ENCODE measurements at regions not wholly inside any gene's neighbourhood (a gene's known extent, or its start where the extent isn't known, plus 50 kb on each side); places are given as distances from the start of the nearest gene placed in this dataset.

DNA sequence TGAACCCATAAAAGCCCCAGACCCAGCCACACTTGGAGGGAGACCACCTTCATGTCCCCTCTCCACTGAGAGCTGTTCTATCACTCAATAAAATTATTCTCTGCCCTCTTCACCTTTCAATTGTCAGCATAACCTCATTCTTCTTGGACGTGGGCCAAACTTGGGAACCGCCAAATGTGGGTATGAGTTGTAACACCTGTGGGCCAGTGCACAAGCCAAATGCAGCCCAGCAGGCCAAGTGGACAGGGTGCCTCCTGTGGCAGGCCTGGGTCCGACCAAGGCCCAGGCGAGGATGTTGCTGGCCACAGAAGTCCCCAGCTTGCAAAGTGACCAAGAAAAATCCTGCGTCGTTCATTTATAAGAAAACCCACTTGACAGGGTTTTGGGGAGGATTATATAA lies 621.2 kb downstream of the METTL15 start:
- TF ChIP-seq, protein P1, sequence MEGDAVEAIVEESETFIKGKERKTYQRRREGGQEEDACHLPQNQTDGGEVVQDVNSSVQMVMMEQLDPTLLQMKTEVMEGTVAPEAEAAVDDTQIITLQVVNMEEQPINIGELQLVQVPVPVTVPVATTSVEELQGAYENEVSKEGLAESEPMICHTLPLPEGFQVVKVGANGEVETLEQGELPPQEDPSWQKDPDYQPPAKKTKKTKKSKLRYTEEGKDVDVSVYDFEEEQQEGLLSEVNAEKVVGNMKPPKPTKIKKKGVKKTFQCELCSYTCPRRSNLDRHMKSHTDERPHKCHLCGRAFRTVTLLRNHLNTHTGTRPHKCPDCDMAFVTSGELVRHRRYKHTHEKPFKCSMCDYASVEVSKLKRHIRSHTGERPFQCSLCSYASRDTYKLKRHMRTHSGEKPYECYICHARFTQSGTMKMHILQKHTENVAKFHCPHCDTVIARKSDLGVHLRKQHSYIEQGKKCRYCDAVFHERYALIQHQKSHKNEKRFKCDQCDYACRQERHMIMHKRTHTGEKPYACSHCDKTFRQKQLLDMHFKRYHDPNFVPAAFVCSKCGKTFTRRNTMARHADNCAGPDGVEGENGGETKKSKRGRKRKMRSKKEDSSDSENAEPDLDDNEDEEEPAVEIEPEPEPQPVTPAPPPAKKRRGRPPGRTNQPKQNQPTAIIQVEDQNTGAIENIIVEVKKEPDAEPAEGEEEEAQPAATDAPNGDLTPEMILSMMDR (IDR thresholded peaks at IDR 0.05; ENCODE audit: borderline replicate concordance, extremely low read depth, low read length, poor library complexity, severe bottlenecking), result no peak
- TF ChIP-seq EZH2 (IDR thresholded peaks at IDR 0.05; ENCODE audit: borderline replicate concordance, low read depth, low read length, severe bottlenecking), result no peak
- Histone ChIP-seq H2AFZ (ENCODE audit: low read depth, low read length) (no peak overlapping the region), H4K20me1 (ENCODE audit: insufficient read depth, low read length) (no peaks in the 10 kb centered on the region), H3K27ac (ENCODE audit: low read length) (no peak overlapping the region), H3K27me3 (ENCODE audit: insufficient read depth, low read length, poor library complexity) (no peaks in the 10 kb centered on the region), H3K4me2 (ENCODE audit: insufficient read depth, low read length) (no peak overlapping the region), H3K4me1 (ENCODE audit: insufficient read depth, low read length) (no peaks in the 10 kb centered on the region), H3K9ac (ENCODE audit: low read depth, low read length) (no peak overlapping the region), H3K36me3 (ENCODE audit: insufficient read depth, low read length) (no peaks in the 10 kb centered on the region), H3K79me2 (ENCODE audit: insufficient read depth, low read length) (no peaks in the 10 kb centered on the region), H3K4me3 (ENCODE audit: low read depth in 1 of 2, low read length in 2 of 2) (no peak overlapping the region), H3K9me3 (ENCODE audit: insufficient read depth, low read length, severe bottlenecking) (no peaks in the 10 kb centered on the region)
- ATAC-seq (ENCODE audit: insufficient read depth, low read depth) (no peak), DNase-seq (no peak)

DNA sequence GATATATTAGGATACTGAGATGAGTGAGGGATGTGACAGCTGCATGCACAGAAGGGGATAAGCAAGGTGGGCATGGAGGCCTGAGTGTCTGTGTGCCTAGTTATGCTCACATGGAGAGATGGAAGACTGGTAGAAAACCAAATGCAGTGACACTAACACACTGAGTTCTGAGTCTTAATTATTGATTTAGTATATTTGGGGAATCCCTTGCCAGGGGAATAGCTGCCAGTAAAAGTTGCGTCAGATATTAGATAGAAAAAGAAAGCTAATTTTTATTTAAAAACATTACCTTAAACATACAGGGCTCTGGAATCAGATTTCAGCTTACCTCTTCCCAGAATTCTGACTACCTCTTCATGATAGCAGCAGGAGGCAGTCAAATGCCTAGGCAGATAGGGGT lies 620.5 kb downstream of the METTL15 start:
- ATAC-seq (ENCODE audit: insufficient read depth, low read depth) (no peak), DNase-seq (no peak)
- H3K4me2 ChIP-seq (ENCODE audit: insufficient read depth, low read length), result no peak overlapping the region
- no peak overlapping the region for H3K9ac ChIP-seq (ENCODE audit: low read depth, low read length)
- no peaks in the 10 kb centered on the region for H3K9me3 ChIP-seq (ENCODE audit: insufficient read depth, low read length, severe bottlenecking)
- no peak overlapping the region for H3K4me3 ChIP-seq (ENCODE audit: low read depth in 1 of 2, low read length in 2 of 2)
- H3K79me2 ChIP-seq (ENCODE audit: insufficient read depth, low read length), result no peaks in the 10 kb centered on the region
- H3K36me3 ChIP-seq (ENCODE audit: insufficient read depth, low read length), result no peaks in the 10 kb centered on the region
- H3K27ac ChIP-seq (ENCODE audit: low read length), result no peak overlapping the region
- H4K20me1 ChIP-seq (ENCODE audit: insufficient read depth, low read length), result no peaks in the 10 kb centered on the region
- TF ChIP-seq, protein P1 (IDR thresholded peaks at IDR 0.05; ENCODE audit: borderline replicate concordance, extremely low read depth, low read length, poor library complexity, severe bottlenecking), result no peak
- no peak for TF ChIP-seq EZH2 (IDR thresholded peaks at IDR 0.05; ENCODE audit: borderline replicate concordance, low read depth, low read length, severe bottlenecking)
- H3K27me3 ChIP-seq (ENCODE audit: insufficient read depth, low read length, poor library complexity), result no peaks in the 10 kb centered on the region
- no peak overlapping the region for H2AFZ ChIP-seq (ENCODE audit: low read depth, low read length)
- no peaks in the 10 kb centered on the region for H3K4me1 ChIP-seq (ENCODE audit: insufficient read depth, low read length)

DNA sequence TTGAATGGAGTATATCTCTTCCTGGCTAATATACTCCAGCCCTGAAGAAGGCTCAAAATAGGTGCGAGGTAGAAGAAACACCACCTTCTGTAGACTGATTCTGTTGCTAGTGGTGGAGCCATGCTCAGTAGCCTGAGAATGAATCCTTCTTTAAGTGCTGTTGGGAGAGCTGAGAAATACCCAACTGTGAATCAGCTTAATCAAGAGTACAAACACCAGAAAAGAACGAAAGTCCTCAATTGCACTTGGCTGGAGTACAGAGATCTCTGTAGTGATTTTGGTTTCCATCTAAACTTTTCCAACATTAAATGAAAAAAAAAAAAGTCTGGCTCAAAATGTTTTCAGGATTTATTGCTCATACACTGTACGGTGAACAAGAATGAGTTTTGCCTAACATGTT lies 619.1 kb downstream of the METTL15 start:
- no peaks in the 10 kb centered on the region for H3K9me3 ChIP-seq (ENCODE audit: insufficient read depth, low read length, severe bottlenecking)
- no peak for TF ChIP-seq EZH2 (IDR thresholded peaks at IDR 0.05; ENCODE audit: borderline replicate concordance, low read depth, low read length, severe bottlenecking)
- TF ChIP-seq, protein P1 (IDR thresholded peaks at IDR 0.05; ENCODE audit: borderline replicate concordance, extremely low read depth, low read length, poor library complexity, severe bottlenecking), result no peak
- no peaks in the 10 kb centered on the region for H3K27me3 ChIP-seq (ENCODE audit: insufficient read depth, low read length, poor library complexity)
- DNase-seq (no peak), ATAC-seq (ENCODE audit: insufficient read depth, low read depth) (no peak)
- no peaks in the 10 kb centered on the region for H3K79me2 ChIP-seq (ENCODE audit: insufficient read depth, low read length)
- no peaks in the 10 kb centered on the region for H4K20me1 ChIP-seq (ENCODE audit: insufficient read depth, low read length)
- no peak overlapping the region for H3K4me2 ChIP-seq (ENCODE audit: insufficient read depth, low read length)
- H3K36me3 ChIP-seq (ENCODE audit: insufficient read depth, low read length), result no peaks in the 10 kb centered on the region
- no peak overlapping the region for H2AFZ ChIP-seq (ENCODE audit: low read depth, low read length)
- no peak overlapping the region for H3K4me3 ChIP-seq (ENCODE audit: low read depth in 1 of 2, low read length in 2 of 2)
- H3K9ac ChIP-seq (ENCODE audit: low read depth, low read length), result no peak overlapping the region
- H3K4me1 ChIP-seq (ENCODE audit: insufficient read depth, low read length), result no peaks in the 10 kb centered on the region
- no peak overlapping the region for H3K27ac ChIP-seq (ENCODE audit: low read length)

DNA sequence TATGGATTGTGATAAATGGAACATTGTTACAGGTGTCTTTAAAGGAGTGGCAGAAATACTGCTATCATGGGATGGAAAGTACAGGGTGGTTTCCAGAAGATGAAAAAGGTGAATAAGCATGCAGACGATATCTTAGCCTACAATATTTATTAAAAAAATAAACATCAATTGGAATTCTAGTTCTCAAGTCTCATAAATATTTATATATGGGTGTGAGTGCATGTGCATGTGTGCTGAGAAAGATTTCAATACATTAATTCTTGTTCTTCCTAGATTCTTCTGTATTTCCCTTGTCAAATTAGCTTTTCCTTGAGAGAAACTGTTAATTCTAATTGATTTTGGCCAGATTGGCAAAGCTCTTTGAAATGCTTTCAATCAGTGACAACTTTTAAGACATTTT lies 618.2 kb downstream of the METTL15 start:
- Histone ChIP-seq H3K4me3 (ENCODE audit: low read depth in 1 of 2, low read length in 2 of 2) (no peak overlapping the region), H3K9ac (ENCODE audit: low read depth, low read length) (no peak overlapping the region), H3K4me2 (ENCODE audit: insufficient read depth, low read length) (no peak overlapping the region), H3K27me3 (ENCODE audit: insufficient read depth, low read length, poor library complexity) (no peaks in the 10 kb centered on the region), H3K27ac (ENCODE audit: low read length) (no peak overlapping the region), H3K36me3 (ENCODE audit: insufficient read depth, low read length) (no peaks in the 10 kb centered on the region), H3K9me3 (ENCODE audit: insufficient read depth, low read length, severe bottlenecking) (no peaks in the 10 kb centered on the region), H3K79me2 (ENCODE audit: insufficient read depth, low read length) (no peaks in the 10 kb centered on the region), H4K20me1 (ENCODE audit: insufficient read depth, low read length) (no peaks in the 10 kb centered on the region), H2AFZ (ENCODE audit: low read depth, low read length) (no peak overlapping the region), H3K4me1 (ENCODE audit: insufficient read depth, low read length) (no peaks in the 10 kb centered on the region)
- no peak for DNase-seq
- TF ChIP-seq, protein P1 (IDR thresholded peaks at IDR 0.05; ENCODE audit: borderline replicate concordance, extremely low read depth, low read length, poor library complexity, severe bottlenecking), result no peak
- no peak for TF ChIP-seq EZH2 (IDR thresholded peaks at IDR 0.05; ENCODE audit: borderline replicate concordance, low read depth, low read length, severe bottlenecking)
- ATAC-seq (ENCODE audit: insufficient read depth, low read depth), result no peak

Measured in DND-41 (cell line).